ENCODE measurements at regions not wholly inside any gene's neighbourhood (a gene's known extent, or its start where the extent isn't known, plus 50 kb on each side); places are given as distances from the start of the nearest gene placed in this dataset.

DNA sequence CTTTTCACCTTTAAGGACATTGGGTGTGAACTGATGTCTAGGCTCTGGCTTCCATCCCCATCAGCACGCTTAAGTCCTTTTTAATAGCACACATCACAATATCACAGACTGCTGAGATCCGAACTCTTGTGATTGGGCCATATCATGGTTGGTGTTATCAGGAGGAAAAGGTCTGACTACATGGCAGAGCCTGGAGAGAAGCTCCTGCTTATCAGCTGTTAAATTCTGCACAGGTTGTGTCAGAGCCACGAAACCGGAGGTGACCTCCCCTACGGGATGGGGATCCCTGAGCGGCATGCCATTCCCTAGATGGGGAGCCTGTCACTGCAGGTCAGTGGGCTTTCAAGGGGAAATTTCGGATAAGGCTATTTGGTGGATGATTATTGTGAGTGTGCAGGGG, 182.4 kb downstream of the INHBA start:
- ChIA-PET POLR2A (interaction anchor here (0.6 kb wide), 1 partner anchor 55 kb away, joined by 5 read pairs; no protein-coding TSS in a partner anchor), CTCF (no interaction called here), RAD21 (ENCODE audit: unreplicated experiment) (no interaction called here), SMC1A (ENCODE audit: uncharacterized antibody, unreplicated experiment) (no interaction called here)
- no peak for TF ChIP-seq TAF1 (IDR thresholded peaks at IDR 0.05; ENCODE audit: borderline replicate concordance, low read depth, low read length)
- TF ChIP-seq, protein P1, sequence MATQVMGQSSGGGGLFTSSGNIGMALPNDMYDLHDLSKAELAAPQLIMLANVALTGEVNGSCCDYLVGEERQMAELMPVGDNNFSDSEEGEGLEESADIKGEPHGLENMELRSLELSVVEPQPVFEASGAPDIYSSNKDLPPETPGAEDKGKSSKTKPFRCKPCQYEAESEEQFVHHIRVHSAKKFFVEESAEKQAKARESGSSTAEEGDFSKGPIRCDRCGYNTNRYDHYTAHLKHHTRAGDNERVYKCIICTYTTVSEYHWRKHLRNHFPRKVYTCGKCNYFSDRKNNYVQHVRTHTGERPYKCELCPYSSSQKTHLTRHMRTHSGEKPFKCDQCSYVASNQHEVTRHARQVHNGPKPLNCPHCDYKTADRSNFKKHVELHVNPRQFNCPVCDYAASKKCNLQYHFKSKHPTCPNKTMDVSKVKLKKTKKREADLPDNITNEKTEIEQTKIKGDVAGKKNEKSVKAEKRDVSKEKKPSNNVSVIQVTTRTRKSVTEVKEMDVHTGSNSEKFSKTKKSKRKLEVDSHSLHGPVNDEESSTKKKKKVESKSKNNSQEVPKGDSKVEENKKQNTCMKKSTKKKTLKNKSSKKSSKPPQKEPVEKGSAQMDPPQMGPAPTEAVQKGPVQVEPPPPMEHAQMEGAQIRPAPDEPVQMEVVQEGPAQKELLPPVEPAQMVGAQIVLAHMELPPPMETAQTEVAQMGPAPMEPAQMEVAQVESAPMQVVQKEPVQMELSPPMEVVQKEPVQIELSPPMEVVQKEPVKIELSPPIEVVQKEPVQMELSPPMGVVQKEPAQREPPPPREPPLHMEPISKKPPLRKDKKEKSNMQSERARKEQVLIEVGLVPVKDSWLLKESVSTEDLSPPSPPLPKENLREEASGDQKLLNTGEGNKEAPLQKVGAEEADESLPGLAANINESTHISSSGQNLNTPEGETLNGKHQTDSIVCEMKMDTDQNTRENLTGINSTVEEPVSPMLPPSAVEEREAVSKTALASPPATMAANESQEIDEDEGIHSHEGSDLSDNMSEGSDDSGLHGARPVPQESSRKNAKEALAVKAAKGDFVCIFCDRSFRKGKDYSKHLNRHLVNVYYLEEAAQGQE (IDR thresholded peaks at IDR 0.05; ENCODE audit: low read depth, low read length), result no peak
- TF ChIP-seq LARP7 (IDR thresholded peaks at IDR 0.05), result no peak
- no peak for TF ChIP-seq POLR2AphosphoS5 (IDR thresholded peaks at IDR 0.05; ENCODE audit: low read length)
- no peak for TF ChIP-seq STAT1 (conservative IDR thresholded peaks at IDR 0.05)
- TF ChIP-seq, protein P2, sequence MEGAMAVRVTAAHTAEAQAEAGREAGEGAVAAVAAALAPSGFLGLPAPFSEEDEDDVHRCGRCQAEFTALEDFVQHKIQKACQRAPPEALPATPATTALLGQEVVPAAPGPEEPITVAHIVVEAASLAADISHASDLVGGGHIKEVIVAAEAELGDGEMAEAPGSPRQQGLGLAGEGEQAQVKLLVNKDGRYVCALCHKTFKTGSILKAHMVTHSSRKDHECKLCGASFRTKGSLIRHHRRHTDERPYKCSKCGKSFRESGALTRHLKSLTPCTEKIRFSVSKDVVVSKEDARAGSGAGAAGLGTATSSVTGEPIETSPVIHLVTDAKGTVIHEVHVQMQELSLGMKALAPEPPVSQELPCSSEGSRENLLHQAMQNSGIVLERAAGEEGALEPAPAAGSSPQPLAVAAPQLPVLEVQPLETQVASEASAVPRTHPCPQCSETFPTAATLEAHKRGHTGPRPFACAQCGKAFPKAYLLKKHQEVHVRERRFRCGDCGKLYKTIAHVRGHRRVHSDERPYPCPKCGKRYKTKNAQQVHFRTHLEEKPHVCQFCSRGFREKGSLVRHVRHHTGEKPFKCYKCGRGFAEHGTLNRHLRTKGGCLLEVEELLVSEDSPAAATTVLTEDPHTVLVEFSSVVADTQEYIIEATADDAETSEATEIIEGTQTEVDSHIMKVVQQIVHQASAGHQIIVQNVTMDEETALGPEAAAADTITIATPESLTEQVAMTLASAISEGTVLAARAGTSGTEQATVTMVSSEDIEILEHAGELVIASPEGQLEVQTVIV (IDR thresholded peaks at IDR 0.05; ENCODE audit: borderline replicate concordance, partially characterized antibody), result no peak
- TF ChIP-seq, protein P3, sequence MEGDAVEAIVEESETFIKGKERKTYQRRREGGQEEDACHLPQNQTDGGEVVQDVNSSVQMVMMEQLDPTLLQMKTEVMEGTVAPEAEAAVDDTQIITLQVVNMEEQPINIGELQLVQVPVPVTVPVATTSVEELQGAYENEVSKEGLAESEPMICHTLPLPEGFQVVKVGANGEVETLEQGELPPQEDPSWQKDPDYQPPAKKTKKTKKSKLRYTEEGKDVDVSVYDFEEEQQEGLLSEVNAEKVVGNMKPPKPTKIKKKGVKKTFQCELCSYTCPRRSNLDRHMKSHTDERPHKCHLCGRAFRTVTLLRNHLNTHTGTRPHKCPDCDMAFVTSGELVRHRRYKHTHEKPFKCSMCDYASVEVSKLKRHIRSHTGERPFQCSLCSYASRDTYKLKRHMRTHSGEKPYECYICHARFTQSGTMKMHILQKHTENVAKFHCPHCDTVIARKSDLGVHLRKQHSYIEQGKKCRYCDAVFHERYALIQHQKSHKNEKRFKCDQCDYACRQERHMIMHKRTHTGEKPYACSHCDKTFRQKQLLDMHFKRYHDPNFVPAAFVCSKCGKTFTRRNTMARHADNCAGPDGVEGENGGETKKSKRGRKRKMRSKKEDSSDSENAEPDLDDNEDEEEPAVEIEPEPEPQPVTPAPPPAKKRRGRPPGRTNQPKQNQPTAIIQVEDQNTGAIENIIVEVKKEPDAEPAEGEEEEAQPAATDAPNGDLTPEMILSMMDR (IDR thresholded peaks at IDR 0.05 in 2 of 3, conservative IDR thresholded peaks at IDR 0.05 in 1 of 3; ENCODE audit: control insufficient read depth in 2 of 3, extremely low read depth in 1 of 3, insufficient read depth in 1 of 3, low read depth in 3 of 3, low read length in 3 of 3), result no peak
- TF ChIP-seq, protein P4, sequence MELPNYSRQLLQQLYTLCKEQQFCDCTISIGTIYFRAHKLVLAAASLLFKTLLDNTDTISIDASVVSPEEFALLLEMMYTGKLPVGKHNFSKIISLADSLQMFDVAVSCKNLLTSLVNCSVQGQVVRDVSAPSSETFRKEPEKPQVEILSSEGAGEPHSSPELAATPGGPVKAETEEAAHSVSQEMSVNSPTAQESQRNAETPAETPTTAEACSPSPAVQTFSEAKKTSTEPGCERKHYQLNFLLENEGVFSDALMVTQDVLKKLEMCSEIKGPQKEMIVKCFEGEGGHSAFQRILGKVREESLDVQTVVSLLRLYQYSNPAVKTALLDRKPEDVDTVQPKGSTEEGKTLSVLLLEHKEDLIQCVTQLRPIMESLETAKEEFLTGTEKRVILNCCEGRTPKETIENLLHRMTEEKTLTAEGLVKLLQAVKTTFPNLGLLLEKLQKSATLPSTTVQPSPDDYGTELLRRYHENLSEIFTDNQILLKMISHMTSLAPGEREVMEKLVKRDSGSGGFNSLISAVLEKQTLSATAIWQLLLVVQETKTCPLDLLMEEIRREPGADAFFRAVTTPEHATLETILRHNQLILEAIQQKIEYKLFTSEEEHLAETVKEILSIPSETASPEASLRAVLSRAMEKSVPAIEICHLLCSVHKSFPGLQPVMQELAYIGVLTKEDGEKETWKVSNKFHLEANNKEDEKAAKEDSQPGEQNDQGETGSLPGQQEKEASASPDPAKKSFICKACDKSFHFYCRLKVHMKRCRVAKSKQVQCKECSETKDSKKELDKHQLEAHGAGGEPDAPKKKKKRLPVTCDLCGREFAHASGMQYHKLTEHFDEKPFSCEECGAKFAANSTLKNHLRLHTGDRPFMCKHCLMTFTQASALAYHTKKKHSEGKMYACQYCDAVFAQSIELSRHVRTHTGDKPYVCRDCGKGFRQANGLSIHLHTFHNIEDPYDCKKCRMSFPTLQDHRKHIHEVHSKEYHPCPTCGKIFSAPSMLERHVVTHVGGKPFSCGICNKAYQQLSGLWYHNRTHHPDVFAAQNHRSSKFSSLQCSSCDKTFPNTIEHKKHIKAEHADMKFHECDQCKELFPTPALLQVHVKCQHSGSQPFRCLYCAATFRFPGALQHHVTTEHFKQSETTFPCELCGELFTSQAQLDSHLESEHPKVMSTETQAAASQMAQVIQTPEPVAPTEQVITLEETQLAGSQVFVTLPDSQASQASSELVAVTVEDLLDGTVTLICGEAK (IDR thresholded peaks at IDR 0.05; ENCODE audit: borderline replicate concordance), result no peak
- BruUV-seq (replicated peaks), result no TSS peak
- Histone ChIP-seq H3K9ac (ENCODE audit: control insufficient read depth, insufficient read depth, low read length) (no peak overlapping the region), H3K36me3 (ENCODE audit: control insufficient read depth in 2 of 2, insufficient read depth in 2 of 2, low read length in 1 of 2) (no peaks in the 10 kb centered on the region), H2AFZ (ENCODE audit: control insufficient read depth, low read depth, low read length) (no peak overlapping the region), H3K79me2 (ENCODE audit: control insufficient read depth, insufficient read depth, low read length) (no peaks in the 10 kb centered on the region), H4K20me1 (ENCODE audit: control insufficient read depth, insufficient read depth) (no peaks in the 10 kb centered on the region), H3K9me3 (replicated peaks; ENCODE audit: control insufficient read depth, insufficient read depth, low read length) (no peaks in the 10 kb centered on the region), H3K27me3 (replicated peaks in 1 of 2; ENCODE audit: control insufficient read depth in 2 of 2, insufficient read depth in 2 of 2, low read length in 1 of 2) (no peaks in the 10 kb centered on the region), H3K27ac (ENCODE audit: control insufficient read depth, insufficient read depth) (no peak overlapping the region), H3K4me3 (no peak overlapping the region), H3K4me1 (ENCODE audit: control insufficient read depth, insufficient read depth, low read length) (no peaks in the 10 kb centered on the region), H3K4me2 (ENCODE audit: control insufficient read depth, insufficient read depth) (no peak overlapping the region)
- intact Hi-C loops (cut with micrococcal nuclease; ENCODE audit: unreplicated experiment) (no loop called here), in situ Hi-C loops (cut with MboI) (no loop called here)
- no peak for FAIRE-seq
- no peak for ATAC-seq
- DNase-seq (ENCODE audit: low read depth, low spot score), result no peak
- WGBS (ENCODE audit: insufficient coverage, insufficient replicate concordance, low lambda C conversion rate, missing lambda C conversion rate), result 25% methylated on average over 7 of the region's 7 CpGs

Measured in GM12878 (cell line).